Tibial nerve (tissue), 3 donors: ENCODE measurements at regions not wholly inside any gene's neighbourhood (a gene's known extent, or its start where the extent isn't known, plus 50 kb on each side); places are given as distances from the start of the nearest gene placed in this dataset.

ENCODE experiments used
- CTCF ChIP-seq, 5 experiments: fragments of 200-600 bp in 3 of 5; fragments of 450-650 bp in 2 of 5; sonication (generic) in 3 of 5; IDR thresholded peaks; one replicate each; pipeline ENCODE4 v1.5.1; 2016 to 2019; ENCODE audit warnings: antibody characterized with exemption in 5 of 5, mild to moderate bottlenecking in 3 of 5, moderate library complexity in 2 of 5
- POLR2A ChIP-seq, 2 donors: fragments of 450-650 bp; IDR thresholded peaks; one replicate each; pipeline ENCODE4 v1.6.1; 2017; ENCODE audit warnings: antibody characterized with exemption in 2 of 2, mild to moderate bottlenecking in 2 of 2, moderate library complexity in 2 of 2

- no peak for TF ChIP-seq CTCF (IDR thresholded peaks at IDR 0.05)
- TF ChIP-seq POLR2A (IDR thresholded peaks at IDR 0.05): no peak
Observed at GRCh38 chr3:177430653-177431052, 233.4 kb upstream of the TBL1XR1 start.
